H1 (cell line): ENCODE measurements at regions not wholly inside any gene's neighbourhood (a gene's known extent, or its start where the extent isn't known, plus 50 kb on each side); places are given as distances from the start of the nearest gene placed in this dataset.

Source experiments
- CBX5 ChIP-seq: fragments of 300-800, 300-1000 bp; sonication (generic); IDR thresholded peaks from 2 replicates; pipeline ENCODE4 v1.7.1; 2016; ENCODE audit warnings: antibody characterized with exemption, low read length, low read depth
- CHD1 ChIP-seq: IDR thresholded peaks from 2 replicates; pipeline ENCODE4 v1.6.1; 2012; ENCODE audit warnings: low read depth, low read length, improper control_type of control experiment
- EGR1 ChIP-seq: IDR thresholded peaks from 2 replicates; pipeline ENCODE4 v1.6.1; 2011; ENCODE audit warnings: low read depth, low read length, borderline replicate concordance
- POLR2A ChIP-seq, 2 experiments: IDR thresholded peaks; 1 replicate in 1 of 2; 2 replicates in 1 of 2; pipeline ENCODE4 v1.6.1; 2011; ENCODE audit warnings: low read depth in 2 of 2, low read length in 2 of 2, mild to moderate bottlenecking in 2 of 2; ENCODE audit errors: control extremely low read depth in 1 of 2
- POLR2AphosphoS5 ChIP-seq: IDR thresholded peaks from 2 replicates; pipeline ENCODE4 v1.6.1; 2011; ENCODE audit warnings: low read depth, low read length
- RAD21 ChIP-seq, 2 experiments: IDR thresholded peaks in 1 of 2; conservative IDR thresholded peaks in 1 of 2; 2 replicates each; pipeline ENCODE4 v1.6.1; 2011; ENCODE audit warnings: low read depth in 2 of 2, low read length in 2 of 2, improper control_type of control experiment in 1 of 2, inconsistent platforms in 1 of 2, mild to moderate bottlenecking in 1 of 2, moderate library complexity in 1 of 2
- TAF1 ChIP-seq: IDR thresholded peaks from 2 replicates; pipeline ENCODE4 v1.6.1; 2011; ENCODE audit warnings: mild to moderate bottlenecking, low read depth, low read length
- YY1 ChIP-seq: IDR thresholded peaks from 2 replicates; pipeline ENCODE4 v1.6.1; 2011; ENCODE audit warnings: low read depth, mild to moderate bottlenecking, low read length
- TF ChIP-seq, protein P1 (sequence below), 3 experiments: IDR thresholded peaks; 1 replicate in 2 of 3; 2 replicates in 1 of 3; pipeline versions ENCODE4 v1.5.1 to v1.6.1; 2011; ENCODE audit warnings: low read length in 3 of 3, mild to moderate bottlenecking in 3 of 3, inconsistent platforms in 2 of 3, low read depth in 1 of 3, moderate library complexity in 1 of 3; ENCODE audit not compliant: insufficient read depth in 1 of 3; ENCODE audit errors: control extremely low read depth in 1 of 3

DNA sequence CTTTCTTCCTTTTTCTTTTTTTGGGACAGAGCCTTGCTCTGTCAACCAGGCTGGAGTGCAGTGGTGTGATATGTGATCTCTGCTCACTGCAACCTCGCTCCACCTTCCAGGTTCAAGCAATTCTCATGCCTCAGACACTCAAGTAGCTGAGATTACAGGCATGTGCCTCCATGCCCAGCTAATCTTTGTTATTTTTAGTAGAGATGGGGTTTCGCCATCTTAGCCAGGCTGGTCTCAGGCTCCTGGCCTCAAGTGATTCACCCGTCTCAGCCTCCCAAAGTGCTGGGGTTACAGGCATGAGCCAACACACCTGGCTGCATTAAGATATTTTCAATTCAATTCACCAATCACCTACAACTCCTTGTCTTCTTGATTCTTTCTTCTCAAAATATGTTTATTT, 1046.5 kb downstream of the GALC start:
- TF ChIP-seq CBX5: no peak
- TF ChIP-seq POLR2AphosphoS5: no peak
- no peak for TF ChIP-seq POLR2A (IDR thresholded peaks at IDR 0.05; ENCODE audit: control extremely low read depth in 1 of 2, low read depth in 2 of 2, low read length in 2 of 2)
- TF ChIP-seq, protein P1, sequence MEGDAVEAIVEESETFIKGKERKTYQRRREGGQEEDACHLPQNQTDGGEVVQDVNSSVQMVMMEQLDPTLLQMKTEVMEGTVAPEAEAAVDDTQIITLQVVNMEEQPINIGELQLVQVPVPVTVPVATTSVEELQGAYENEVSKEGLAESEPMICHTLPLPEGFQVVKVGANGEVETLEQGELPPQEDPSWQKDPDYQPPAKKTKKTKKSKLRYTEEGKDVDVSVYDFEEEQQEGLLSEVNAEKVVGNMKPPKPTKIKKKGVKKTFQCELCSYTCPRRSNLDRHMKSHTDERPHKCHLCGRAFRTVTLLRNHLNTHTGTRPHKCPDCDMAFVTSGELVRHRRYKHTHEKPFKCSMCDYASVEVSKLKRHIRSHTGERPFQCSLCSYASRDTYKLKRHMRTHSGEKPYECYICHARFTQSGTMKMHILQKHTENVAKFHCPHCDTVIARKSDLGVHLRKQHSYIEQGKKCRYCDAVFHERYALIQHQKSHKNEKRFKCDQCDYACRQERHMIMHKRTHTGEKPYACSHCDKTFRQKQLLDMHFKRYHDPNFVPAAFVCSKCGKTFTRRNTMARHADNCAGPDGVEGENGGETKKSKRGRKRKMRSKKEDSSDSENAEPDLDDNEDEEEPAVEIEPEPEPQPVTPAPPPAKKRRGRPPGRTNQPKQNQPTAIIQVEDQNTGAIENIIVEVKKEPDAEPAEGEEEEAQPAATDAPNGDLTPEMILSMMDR (IDR thresholded peaks at IDR 0.05; ENCODE audit: control extremely low read depth in 1 of 3, insufficient read depth in 1 of 3, low read depth in 1 of 3, low read length in 3 of 3): no peak
- no peak for TF ChIP-seq RAD21 (IDR thresholded peaks at IDR 0.05 in 1 of 2, conservative IDR thresholded peaks at IDR 0.05 in 1 of 2; ENCODE audit: low read depth in 2 of 2, low read length in 2 of 2)
- TF ChIP-seq EGR1: no peak
- no peak for TF ChIP-seq YY1
- no peak for TF ChIP-seq TAF1
- no peak for TF ChIP-seq CHD1
